H9 (cell line): ENCODE measurements at regions not wholly inside any gene's neighbourhood (a gene's known extent, or its start where the extent isn't known, plus 50 kb on each side); places are given as distances from the start of the nearest gene placed in this dataset.

ENCODE experiments used
- DNase-seq: peaks from one replicate; pipeline ENCODE4 v3.0.0-alpha.2; 2017
- H2AFZ ChIP-seq: one replicate; pipeline ENCODE4 v1.6.1; 2013; ENCODE audit warnings: mild to moderate bottlenecking, low read length, control low read depth, moderate library complexity
- H2AK5ac ChIP-seq: 2 replicates; pipeline ENCODE4 v1.6.1; 2013; ENCODE audit warnings: low read length, control low read depth, mixed read lengths; ENCODE audit not compliant: insufficient read length
- H2BK120ac ChIP-seq: one replicate; pipeline ENCODE4 v1.6.1; 2013; ENCODE audit warnings: low read depth, mild to moderate bottlenecking, low read length, control low read depth, inconsistent platforms; ENCODE audit not compliant: poor library complexity, severe bottlenecking
- H2BK12ac ChIP-seq: 2 replicates; pipeline ENCODE4 v1.6.1; 2013; ENCODE audit warnings: low read length, control low read depth, mixed read lengths, low read depth; ENCODE audit not compliant: insufficient read length
- H2BK15ac ChIP-seq: 2 replicates; pipeline ENCODE4 v1.6.1; 2013; ENCODE audit warnings: low read depth, low read length, control low read depth
- H2BK20ac ChIP-seq: one replicate; pipeline ENCODE4 v1.6.1; 2013; ENCODE audit warnings: low read depth, mild to moderate bottlenecking, low read length, control low read depth, inconsistent platforms; ENCODE audit not compliant: poor library complexity, severe bottlenecking
- H2BK5ac ChIP-seq: 2 replicates; pipeline ENCODE4 v1.6.1; 2013; ENCODE audit warnings: low read length, control low read depth, mixed read lengths; ENCODE audit not compliant: insufficient read length
- H3K14ac ChIP-seq: 2 replicates; pipeline ENCODE4 v1.6.1; 2013; ENCODE audit warnings: low read length, control low read depth; ENCODE audit not compliant: insufficient read depth
- H3K18ac ChIP-seq: 2 replicates; pipeline ENCODE4 v1.6.1; 2013; ENCODE audit warnings: low read depth, mild to moderate bottlenecking, mixed read lengths, low read length, control low read depth; ENCODE audit not compliant: insufficient read length
- H3K23ac ChIP-seq: 2 replicates; pipeline ENCODE4 v1.6.1; 2013; ENCODE audit warnings: low read length, control low read depth, mixed read lengths, low read depth; ENCODE audit not compliant: insufficient read length
- H3K23me2 ChIP-seq: 2 replicates; pipeline ENCODE4 v1.6.1; 2013; ENCODE audit warnings: low read depth, mild to moderate bottlenecking, mixed read lengths, low read length, control low read depth; ENCODE audit not compliant: insufficient read length, poor library complexity, severe bottlenecking
- H3K27ac ChIP-seq: 2 replicates; pipeline ENCODE4 v1.5.1; 2013; ENCODE audit warnings: low read length, control low read depth, mixed read lengths, low read depth; ENCODE audit not compliant: insufficient read length
- H3K27me3 ChIP-seq: 2 replicates; pipeline ENCODE4 v1.6.1; 2013; ENCODE audit warnings: low read length, control low read depth, inconsistent platforms; ENCODE audit not compliant: insufficient read depth
- H3K4ac ChIP-seq: 2 replicates; pipeline ENCODE4 v1.6.1; 2013; ENCODE audit warnings: low read depth, mild to moderate bottlenecking, control low read depth, inconsistent platforms, low read length, moderate library complexity
- H3K4me1 ChIP-seq: 2 replicates; pipeline ENCODE4 v1.6.1; 2013; ENCODE audit warnings: low read length, control low read depth, inconsistent platforms; ENCODE audit not compliant: insufficient read depth
- H3K4me2 ChIP-seq: 2 replicates; pipeline ENCODE4 v1.6.1; 2013; ENCODE audit warnings: low read length, control low read depth, mixed read lengths; ENCODE audit not compliant: insufficient read length, insufficient read depth
- H3K56ac ChIP-seq: 2 replicates; pipeline ENCODE4 v1.6.1; 2013; ENCODE audit warnings: low read depth, mild to moderate bottlenecking, mixed read lengths, low read length, control low read depth; ENCODE audit not compliant: insufficient read length
- H3K79me1 ChIP-seq: 2 replicates; pipeline ENCODE4 v1.6.1; 2013; ENCODE audit warnings: low read depth, mild to moderate bottlenecking, moderate library complexity, low read length, control low read depth, inconsistent platforms; ENCODE audit not compliant: insufficient read depth, poor library complexity, severe bottlenecking
- H3K79me2 ChIP-seq: 2 replicates; pipeline ENCODE4 v1.6.1; 2013; ENCODE audit warnings: low read length, control low read depth, inconsistent platforms; ENCODE audit not compliant: insufficient read depth
- H3K9ac ChIP-seq: 2 replicates; pipeline ENCODE4 v1.6.1; 2013; ENCODE audit warnings: low read length, control low read depth, mixed read lengths; ENCODE audit not compliant: insufficient read length; ENCODE audit errors: extremely low read depth
- H3K9me3 ChIP-seq: one replicate; pipeline ENCODE4 v1.6.1; 2013; ENCODE audit warnings: low read depth, low read length, inconsistent platforms; ENCODE audit not compliant: control insufficient read depth
- H3T11ph ChIP-seq: one replicate; pipeline ENCODE4 v1.6.1; 2013; ENCODE audit warnings: mild to moderate bottlenecking, low read length, control low read depth, inconsistent platforms
- H4K20me1 ChIP-seq: one replicate; pipeline ENCODE4 v1.6.1; 2013; ENCODE audit not compliant: control insufficient read depth, insufficient read length, insufficient read depth
- H4K5ac ChIP-seq: 2 replicates; pipeline ENCODE4 v1.6.1; 2013; ENCODE audit warnings: low read depth, mild to moderate bottlenecking, mixed read lengths, low read length, control low read depth; ENCODE audit not compliant: insufficient read length
- H4K8ac ChIP-seq: replicated peaks from 2 replicates; pipeline ENCODE4 v1.6.1; 2013; ENCODE audit warnings: low read length, control low read depth, mixed read lengths, low read depth; ENCODE audit not compliant: insufficient read length
- H4K91ac ChIP-seq: 2 replicates; pipeline ENCODE4 v1.6.1; 2013; ENCODE audit warnings: low read depth, mild to moderate bottlenecking, moderate library complexity, mixed read lengths, low read length, control low read depth; ENCODE audit not compliant: insufficient read length
- H3K27ac Mint-ChIP-seq, 3 experiments: 2 replicates in 2 of 3; 3 replicates in 1 of 3; pipeline ENCODE4 v1.8.0; 2020 to 2021; ENCODE audit warnings: mixed read lengths in 3 of 3, mild to moderate bottlenecking in 1 of 3, moderate library complexity in 1 of 3
- H3K27me3 Mint-ChIP-seq: 2 replicates; pipeline ENCODE4 v1.8.0; 2021; ENCODE audit warnings: low read depth, mild to moderate bottlenecking, moderate library complexity, mixed read lengths
- H3K36me3 Mint-ChIP-seq, 3 experiments: 2 replicates in 2 of 3; 3 replicates in 1 of 3; pipeline ENCODE4 v1.8.0; 2020 to 2021; ENCODE audit warnings: low read depth in 3 of 3, mixed read lengths in 3 of 3; ENCODE audit not compliant: insufficient read depth in 1 of 3
- H3K4me1 Mint-ChIP-seq, 2 experiments: 2 replicates each; pipeline ENCODE4 v1.8.0; 2020; ENCODE audit warnings: mixed read lengths in 2 of 2
- H3K4me3 Mint-ChIP-seq, 2 experiments: 2 replicates in 1 of 2; 3 replicates in 1 of 2; pipeline ENCODE4 v1.8.0; 2020 to 2021; ENCODE audit warnings: mild to moderate bottlenecking in 2 of 2, mixed read lengths in 2 of 2, moderate library complexity in 1 of 2
- H3K9me3 Mint-ChIP-seq, 2 experiments: 2 replicates in 1 of 2; 3 replicates in 1 of 2; pipeline ENCODE4 v1.8.0; 2020; ENCODE audit warnings: mild to moderate bottlenecking in 2 of 2, mixed read lengths in 2 of 2, moderate library complexity in 1 of 2
- WGBS: extraction: QIAGEN DNeasy Blood & Tissue Kit; methylation state at CpG from one replicate; pipeline ENCODE4 v1.1.7; 2013; ENCODE audit warnings: missing lambda C conversion rate, low lambda C conversion rate, mixed read lengths; ENCODE audit not compliant: insufficient read length; ENCODE audit errors: extremely low coverage; 5-methylcytosine and 5-hydroxymethylcytosine counted together
- TF ChIP-seq, protein P1 (sequence below): fragments of 200-600 bp; sonication (generic); conservative IDR thresholded peaks from 3 replicates; pipeline ENCODE4 v1.8.0; 2021; ENCODE audit warnings: antibody characterized with exemption, mild to moderate bottlenecking

DNA sequence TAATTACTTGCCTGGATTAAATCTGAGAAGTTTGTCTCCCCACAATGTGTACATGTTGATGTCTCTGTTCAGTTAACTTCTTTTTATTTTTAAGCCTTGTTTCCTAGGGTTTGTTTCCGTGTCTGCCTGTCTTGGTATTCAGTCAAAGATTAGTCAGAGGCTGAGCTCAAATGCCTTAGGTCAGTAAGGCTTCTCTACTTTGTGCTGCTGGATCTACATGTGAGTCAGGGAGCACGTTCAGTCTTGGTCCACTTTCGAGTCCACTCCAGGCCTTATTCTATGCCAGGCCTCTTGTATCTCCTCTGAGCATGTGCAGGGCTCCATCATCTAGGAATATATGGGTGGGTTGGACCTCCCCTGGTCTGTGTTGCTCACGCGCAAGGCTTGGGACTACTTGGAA is 93.3 kb upstream of the FZD8 start:
- Histone ChIP-seq H2AK5ac (no peak overlapping the region), H3K18ac (no peak overlapping the region), H3K79me1 (no peaks in the 10 kb centered on the region), H3K79me2 (no peaks in the 10 kb centered on the region), H4K5ac (no peak overlapping the region), H3K27ac (no peak overlapping the region), H4K20me1 (no peaks in the 10 kb centered on the region), H3K56ac (no peak overlapping the region), H3K4ac (no peak overlapping the region), H2BK12ac (no peak overlapping the region), H3K23me2 (no peaks in the 10 kb centered on the region), H3K27me3 (no peaks in the 10 kb centered on the region), H2BK20ac (no peak overlapping the region), H2BK5ac (no peak overlapping the region), H4K91ac (no peak overlapping the region), H3K4me2 (no peak overlapping the region), H3K9ac (no peak overlapping the region), H3K9me3 (no peaks in the 10 kb centered on the region), H4K8ac (no peak overlapping the region), H3T11ph (no peak overlapping the region), H2BK120ac (no peak overlapping the region), H3K23ac (no peak overlapping the region), H3K14ac (no peak overlapping the region), H2BK15ac (no peak overlapping the region), H3K4me1 (no peaks in the 10 kb centered on the region), H2AFZ (no peak overlapping the region)
- Mint-ChIP-seq H3K9me3 (peaks cover 0 to 3% of the 10 kb centered on the region in 2 experiments; a peak in 2 of 5 replicates), H3K4me3 (no peak overlapping the region), H3K27me3 (no peaks in the 10 kb centered on the region; the same call in 1 of the 2 replicates), H3K27ac (no peak overlapping the region; a peak in 1 of 7 replicates), H3K4me1 (no peaks in the 10 kb centered on the region), H3K36me3 (peaks cover 0 to 4% (median 2%) of the 10 kb centered on the region in 3 experiments; a peak in 2 of 7 replicates)
- WGBS: no CpG with 5 or more reads among the region's 5 CpGs
- TF ChIP-seq, protein P1, sequence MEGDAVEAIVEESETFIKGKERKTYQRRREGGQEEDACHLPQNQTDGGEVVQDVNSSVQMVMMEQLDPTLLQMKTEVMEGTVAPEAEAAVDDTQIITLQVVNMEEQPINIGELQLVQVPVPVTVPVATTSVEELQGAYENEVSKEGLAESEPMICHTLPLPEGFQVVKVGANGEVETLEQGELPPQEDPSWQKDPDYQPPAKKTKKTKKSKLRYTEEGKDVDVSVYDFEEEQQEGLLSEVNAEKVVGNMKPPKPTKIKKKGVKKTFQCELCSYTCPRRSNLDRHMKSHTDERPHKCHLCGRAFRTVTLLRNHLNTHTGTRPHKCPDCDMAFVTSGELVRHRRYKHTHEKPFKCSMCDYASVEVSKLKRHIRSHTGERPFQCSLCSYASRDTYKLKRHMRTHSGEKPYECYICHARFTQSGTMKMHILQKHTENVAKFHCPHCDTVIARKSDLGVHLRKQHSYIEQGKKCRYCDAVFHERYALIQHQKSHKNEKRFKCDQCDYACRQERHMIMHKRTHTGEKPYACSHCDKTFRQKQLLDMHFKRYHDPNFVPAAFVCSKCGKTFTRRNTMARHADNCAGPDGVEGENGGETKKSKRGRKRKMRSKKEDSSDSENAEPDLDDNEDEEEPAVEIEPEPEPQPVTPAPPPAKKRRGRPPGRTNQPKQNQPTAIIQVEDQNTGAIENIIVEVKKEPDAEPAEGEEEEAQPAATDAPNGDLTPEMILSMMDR: no peak
- DNase-seq: no peak
